Right atrium auricular region (tissue), 2 donors: ENCODE measurements at regions not wholly inside any gene's neighbourhood (a gene's known extent, or its start where the extent isn't known, plus 50 kb on each side); places are given as distances from the start of the nearest gene placed in this dataset.
"Not testable (repeated sequence)": the region's sequence is repeated elsewhere in the genome, so short reads cannot be mapped to it uniquely, and the experiment has no call there.

ENCODE experiments used
- DNase-seq: peaks from one replicate; pipeline ENCODE4 v3.0.0-alpha.2; 2019; ENCODE audit warnings: low spot score
- H3K27ac ChIP-seq, 2 donors: fragments of 200-600 bp; sonication (generic); 1 replicate in 1 of 2; 2 replicates in 1 of 2; pipeline ENCODE4 v1.5.1; 2016 to 2019
- H3K27me3 ChIP-seq, 2 donors: fragments of 200-600 bp; sonication (generic); one replicate each; pipeline versions ENCODE4 v1.5.1 to v1.6.0; 2017 to 2019
- H3K36me3 ChIP-seq: fragments of 200-600 bp; sonication (generic); one replicate; pipeline ENCODE4 v1.5.1; 2016
- H3K4me1 ChIP-seq, 2 donors: fragments of 200-600 bp; sonication (generic); one replicate each; pipeline versions ENCODE4 v1.5.1 to v1.6.0; 2017 to 2019
- H3K4me3 ChIP-seq, 2 donors: fragments of 200-600 bp; sonication (generic); 1 replicate in 1 of 2; 2 replicates in 1 of 2; pipeline ENCODE4 v1.5.1; 2017 to 2019; ENCODE audit warnings: mild to moderate bottlenecking in 1 of 2, moderate library complexity in 1 of 2
- H3K9me3 ChIP-seq, 2 donors: fragments of 200-600 bp; sonication (generic); one replicate each; pipeline ENCODE4 v1.5.1; 2019
- CTCF ChIP-seq, 2 donors: fragments of 200-600 bp; sonication (generic); IDR thresholded peaks; one replicate each; pipeline ENCODE4 v1.5.1; 2019; ENCODE audit warnings: antibody characterized with exemption in 2 of 2

GRCh38 chr9:74092491-74092834, 404.7 kb upstream of the RORB start:
- H3K9me3 ChIP-seq: no peaks in the 10 kb centered on the region
- no peaks in the 10 kb centered on the region for H3K4me1 ChIP-seq
- H3K4me3 ChIP-seq: no peak overlapping the region
- no peak for DNase-seq
- H3K27me3 ChIP-seq: no peaks in the 10 kb centered on the region
- no peak for TF ChIP-seq CTCF (IDR thresholded peaks at IDR 0.05)
- no peaks in the 10 kb centered on the region for H3K36me3 ChIP-seq
- no peak overlapping the region for H3K27ac ChIP-seq

GRCh38 chr9:74094037-74094436, 403.1 kb upstream of the RORB start:
- not testable (repeated sequence) for H3K9me3 ChIP-seq, H3K4me3 ChIP-seq, H3K4me1 ChIP-seq, H3K27ac ChIP-seq, H3K36me3 ChIP-seq, DNase-seq, H3K27me3 ChIP-seq

GRCh38 chr9:74094766-74095165, 402.4 kb upstream of the RORB start:
- no peak overlapping the region for H3K27ac ChIP-seq
- H3K4me1 ChIP-seq: no peaks in the 10 kb centered on the region
- no peak for TF ChIP-seq CTCF (IDR thresholded peaks at IDR 0.05)
- H3K4me3 ChIP-seq: no peak overlapping the region
- H3K9me3 ChIP-seq: no peaks in the 10 kb centered on the region
- no peaks in the 10 kb centered on the region for H3K27me3 ChIP-seq
- H3K36me3 ChIP-seq: no peaks in the 10 kb centered on the region
- DNase-seq: no peak

GRCh38 chr9:74095925-74096324, 401.2 kb upstream of the RORB start:
- Histone ChIP-seq H3K36me3 (no peaks in the 10 kb centered on the region), H3K27ac (no peak overlapping the region), H3K4me1 (no peaks in the 10 kb centered on the region), H3K9me3 (no peaks in the 10 kb centered on the region), H3K4me3 (no peak overlapping the region), H3K27me3 (no peaks in the 10 kb centered on the region)
- DNase-seq: no peak
- no peak for TF ChIP-seq CTCF (IDR thresholded peaks at IDR 0.05)

GRCh38 chr9:74096420-74096819, 400.7 kb upstream of the RORB start:
- Histone ChIP-seq H3K4me3 (no peak overlapping the region), H3K36me3 (no peaks in the 10 kb centered on the region), H3K27me3 (no peaks in the 10 kb centered on the region), H3K9me3 (no peaks in the 10 kb centered on the region), H3K27ac (no peak overlapping the region), H3K4me1 (no peaks in the 10 kb centered on the region)
- TF ChIP-seq CTCF (IDR thresholded peaks at IDR 0.05): no peak
- DNase-seq: no peak

GRCh38 chr9:74100042-74100441, 397.1 kb upstream of the RORB start:
- no peaks in the 10 kb centered on the region for H3K36me3 ChIP-seq
- DNase-seq: no peak
- H3K27ac ChIP-seq: no peak overlapping the region
- H3K27me3 ChIP-seq: no peaks in the 10 kb centered on the region
- no peak overlapping the region for H3K4me3 ChIP-seq
- H3K4me1 ChIP-seq: no peaks in the 10 kb centered on the region
- H3K9me3 ChIP-seq: no peaks in the 10 kb centered on the region
- no peak for TF ChIP-seq CTCF (IDR thresholded peaks at IDR 0.05)

- not testable (repeated sequence) for H3K9me3 ChIP-seq, H3K27ac ChIP-seq, DNase-seq
Measured at GRCh38 chr9:74102148-74102547, 395.0 kb upstream of the RORB start.

More at GRCh38 chr9:74102148-74102547, 395.0 kb upstream of the RORB start:
- H3K36me3 ChIP-seq, H3K4me3 ChIP-seq, H3K4me1 ChIP-seq, H3K27me3 ChIP-seq: not testable (repeated sequence)
